OCI-LY7 (cell line): ENCODE measurements at regions not wholly inside any gene's neighbourhood (a gene's known extent, or its start where the extent isn't known, plus 50 kb on each side); places are given as distances from the start of the nearest gene placed in this dataset.

Experiments used
- BruUV-seq: library from RNA; stranded (reverse); fragments of 400-500 nt; replicated peaks from 2 replicates; lab custom pipeline; 2021; lab: Mats Ljungman, UMichigan
- CTCF ChIA-PET: fragments of 300-600 bp; sonication (Branson Sonifier 250); formaldehyde crosslinking; loops from one replicate; lab custom pipeline; 2022; ENCODE audit warnings: antibody characterized with exemption; ENCODE audit not compliant: unreplicated experiment; lab: Charles Lee
- POLR2A ChIA-PET: fragments of 300-600 bp; sonication (Branson Sonifier 250); formaldehyde crosslinking; loops from one replicate; lab custom pipeline; 2022; ENCODE audit warnings: antibody characterized with exemption; lab: Charles Lee
- DNase-seq: peaks from one replicate; pipeline ENCODE4 v3.0.0-alpha.2; 2015; ENCODE audit warnings: low spot score
- H2AFZ ChIP-seq: fragments of 200-600 bp; sonication (generic), shearing (Covaris generic); 2 replicates; pipeline ENCODE4 v1.6.1; 2014; ENCODE audit warnings: mild to moderate bottlenecking, antibody characterized with exemption, low read length, moderate library complexity
- H3K27ac ChIP-seq: fragments of 200-600 bp; sonication (generic); 2 replicates; pipeline ENCODE4 v1.5.1; 2014; ENCODE audit warnings: mixed run types, low read depth, mild to moderate bottlenecking, moderate library complexity, low read length, inconsistent platforms; ENCODE audit not compliant: poor library complexity, severe bottlenecking
- H3K36me3 ChIP-seq: fragments of 200-600 bp; sonication (generic); 2 replicates; pipeline ENCODE4 v1.6.1; 2014; ENCODE audit warnings: mild to moderate bottlenecking, antibody characterized with exemption, low read length, moderate library complexity, mixed read lengths; ENCODE audit not compliant: insufficient read depth
- H3K4me1 ChIP-seq: fragments of 200-600 bp; sonication (generic); 2 replicates; pipeline ENCODE4 v1.5.1; 2014; ENCODE audit warnings: mild to moderate bottlenecking, low read length; ENCODE audit not compliant: insufficient read depth, poor library complexity, severe bottlenecking
- H3K4me2 ChIP-seq: fragments of 200-600 bp; sonication (generic); 2 replicates; pipeline ENCODE4 v1.6.1; 2014; ENCODE audit warnings: mild to moderate bottlenecking, low read length
- H3K4me3 ChIP-seq: fragments of 200-600 bp; sonication (generic); 2 replicates; pipeline ENCODE4 v1.5.1; 2014; ENCODE audit warnings: mild to moderate bottlenecking, low read depth, low read length; ENCODE audit not compliant: poor library complexity, severe bottlenecking
- H3K79me2 ChIP-seq: fragments of 200-600 bp; sonication (generic); 2 replicates; pipeline ENCODE4 v1.6.1; 2016; ENCODE audit warnings: low read depth, mild to moderate bottlenecking, low read length, moderate library complexity, mixed read lengths; ENCODE audit not compliant: insufficient read depth
- H3K9me2 ChIP-seq: fragments of 200-600 bp; sonication (generic); 2 replicates; pipeline ENCODE4 v1.6.1; 2016; ENCODE audit warnings: mild to moderate bottlenecking, low read length, mixed read lengths; ENCODE audit not compliant: insufficient read depth
- H3K9me3 ChIP-seq: fragments of 200-600 bp; sonication (generic); 2 replicates; pipeline ENCODE4 v1.6.1; 2014; ENCODE audit warnings: mild to moderate bottlenecking, mixed run types, low read length, mixed read lengths
- H4K20me1 ChIP-seq: fragments of 200-600 bp; sonication (generic); 2 replicates; pipeline ENCODE4 v1.6.1; 2014; ENCODE audit warnings: mild to moderate bottlenecking, antibody characterized with exemption, low read length, moderate library complexity, mixed read lengths; ENCODE audit not compliant: insufficient read depth
- EZH2phosphoT487 ChIP-seq: fragments of 200-600 bp; sonication (generic); IDR thresholded peaks from 2 replicates; pipeline ENCODE4 v1.6.1; 2018; ENCODE audit warnings: low read depth, borderline replicate concordance, mild to moderate bottlenecking, mixed run types, antibody characterized with exemption, low read length, moderate library complexity, mixed read lengths
- intact Hi-C: fragments of 100-400 bp; cut with micrococcal nuclease; formaldehyde crosslinking; loops from one replicate; pipeline ENCODE4 v1.10.0; 2022; ENCODE audit not compliant: unreplicated experiment
- TF ChIP-seq, protein P1 (sequence below): fragments of 200-600 bp; sonication (generic); conservative IDR thresholded peaks from 2 replicates; pipeline ENCODE4 v1.5.1; 2014; ENCODE audit warnings: mild to moderate bottlenecking, antibody characterized with exemption, low read length, moderate library complexity, mixed read lengths

DNA sequence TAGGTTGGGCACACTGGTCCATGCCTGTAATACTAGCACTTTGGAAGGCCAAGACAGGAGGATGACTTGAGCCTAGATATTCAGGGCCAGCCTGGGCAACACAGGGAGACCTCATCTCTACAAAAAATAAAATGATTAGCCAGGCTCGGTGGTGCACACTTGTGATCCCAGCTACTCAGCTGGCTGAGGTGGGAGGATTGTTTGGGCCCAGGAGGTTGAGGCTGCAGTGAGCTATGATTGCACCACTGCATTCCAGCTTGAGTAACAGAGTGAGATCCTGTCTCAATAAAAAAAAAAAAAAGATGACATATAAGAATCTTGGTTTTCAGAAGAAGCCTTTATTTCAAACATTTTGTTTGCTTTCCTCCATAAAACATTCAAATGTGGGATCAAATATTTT lies 178.0 kb downstream of the LIG4 start:
- intact Hi-C loops, result no loop called here
- no peaks in the 10 kb centered on the region for H3K9me2 ChIP-seq
- POLR2A ChIA-PET, result interaction anchor here (0.5 to 0.7 kb wide), 2 partner anchors 103 to 1836 kb away, joined by 3 read pairs; no protein-coding TSS in a partner anchor
- no peak overlapping the region for H3K27ac ChIP-seq
- H3K4me1 ChIP-seq, result no peaks in the 10 kb centered on the region
- no peaks in the 10 kb centered on the region for H3K36me3 ChIP-seq
- no peak overlapping the region for H2AFZ ChIP-seq
- TF ChIP-seq, protein P1, sequence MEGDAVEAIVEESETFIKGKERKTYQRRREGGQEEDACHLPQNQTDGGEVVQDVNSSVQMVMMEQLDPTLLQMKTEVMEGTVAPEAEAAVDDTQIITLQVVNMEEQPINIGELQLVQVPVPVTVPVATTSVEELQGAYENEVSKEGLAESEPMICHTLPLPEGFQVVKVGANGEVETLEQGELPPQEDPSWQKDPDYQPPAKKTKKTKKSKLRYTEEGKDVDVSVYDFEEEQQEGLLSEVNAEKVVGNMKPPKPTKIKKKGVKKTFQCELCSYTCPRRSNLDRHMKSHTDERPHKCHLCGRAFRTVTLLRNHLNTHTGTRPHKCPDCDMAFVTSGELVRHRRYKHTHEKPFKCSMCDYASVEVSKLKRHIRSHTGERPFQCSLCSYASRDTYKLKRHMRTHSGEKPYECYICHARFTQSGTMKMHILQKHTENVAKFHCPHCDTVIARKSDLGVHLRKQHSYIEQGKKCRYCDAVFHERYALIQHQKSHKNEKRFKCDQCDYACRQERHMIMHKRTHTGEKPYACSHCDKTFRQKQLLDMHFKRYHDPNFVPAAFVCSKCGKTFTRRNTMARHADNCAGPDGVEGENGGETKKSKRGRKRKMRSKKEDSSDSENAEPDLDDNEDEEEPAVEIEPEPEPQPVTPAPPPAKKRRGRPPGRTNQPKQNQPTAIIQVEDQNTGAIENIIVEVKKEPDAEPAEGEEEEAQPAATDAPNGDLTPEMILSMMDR, result no peak
- TF ChIP-seq EZH2phosphoT487, result no peak
- no peaks in the 10 kb centered on the region for H4K20me1 ChIP-seq
- H3K4me3 ChIP-seq, result no peak overlapping the region
- H3K79me2 ChIP-seq, result no peaks in the 10 kb centered on the region
- no peak for DNase-seq
- no TSS peak for BruUV-seq
- CTCF ChIA-PET, result no interaction called here
- H3K9me3 ChIP-seq, result no peaks in the 10 kb centered on the region
- H3K4me2 ChIP-seq, result no peak overlapping the region

DNA sequence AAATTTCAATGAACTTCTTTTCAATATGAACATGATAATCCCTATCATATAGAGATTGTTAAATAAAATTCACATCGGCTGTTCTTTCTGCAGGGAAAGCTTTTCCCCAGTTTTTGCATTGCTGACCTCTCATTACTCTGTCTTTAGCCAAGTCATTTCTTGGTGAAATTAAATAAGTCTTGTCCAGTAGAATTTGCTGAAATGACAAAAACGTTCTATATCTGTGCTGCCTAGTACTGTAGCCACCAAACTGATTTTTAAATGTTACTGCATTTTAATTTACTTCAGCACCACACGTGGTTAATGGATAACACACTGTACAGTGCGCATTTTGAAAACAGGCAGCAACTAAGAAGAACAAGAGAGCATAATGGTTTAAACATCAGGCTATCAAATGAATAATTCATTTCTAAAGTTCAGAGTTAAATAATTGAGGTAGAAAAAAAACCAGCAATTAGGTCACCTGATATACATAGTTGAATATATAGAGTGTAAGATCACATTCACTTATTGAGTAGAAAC lies 178.9 kb downstream of the LIG4 start:
- intact Hi-C loops, result no loop called here
- no peaks in the 10 kb centered on the region for H4K20me1 ChIP-seq
- no peaks in the 10 kb centered on the region for H3K36me3 ChIP-seq
- ChIA-PET POLR2A (no interaction called here), CTCF (no interaction called here)
- no peak overlapping the region for H3K4me3 ChIP-seq
- BruUV-seq, result no TSS peak
- no peak for DNase-seq
- H3K4me2 ChIP-seq, result no peak overlapping the region
- no peaks in the 10 kb centered on the region for H3K4me1 ChIP-seq
- H2AFZ ChIP-seq, result no peak overlapping the region
- no peaks in the 10 kb centered on the region for H3K9me2 ChIP-seq
- H3K79me2 ChIP-seq, result no peaks in the 10 kb centered on the region
- no peaks in the 10 kb centered on the region for H3K9me3 ChIP-seq
- TF ChIP-seq, protein P1, result no peak
- TF ChIP-seq EZH2phosphoT487, result no peak
- H3K27ac ChIP-seq, result no peak overlapping the region

DNA sequence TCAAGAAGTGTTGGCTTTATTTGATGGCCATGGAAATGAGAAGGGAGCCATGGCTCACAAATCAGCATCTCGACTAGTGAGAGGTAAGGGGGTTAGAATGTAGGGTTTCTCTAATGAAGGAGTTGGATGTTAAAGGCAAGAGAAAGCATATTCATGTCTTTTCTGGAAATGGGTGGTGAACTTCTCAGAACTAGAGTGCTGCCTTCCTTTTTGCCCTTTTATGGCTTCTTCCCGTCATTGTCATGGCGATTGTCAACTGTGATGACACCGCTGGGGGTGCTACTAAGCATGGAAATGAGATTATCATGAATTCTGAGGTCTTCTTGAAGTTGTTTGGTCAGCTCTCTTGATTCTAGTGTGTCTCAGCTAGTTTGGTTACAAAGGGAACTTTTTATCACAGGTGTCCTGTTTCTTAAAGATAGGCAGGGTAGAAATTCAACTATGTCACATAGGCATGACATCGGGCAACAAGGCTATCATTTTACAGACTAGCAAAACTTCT lies 180.4 kb downstream of the LIG4 start:
- DNase-seq, result no peak
- H3K9me3 ChIP-seq, result no peaks in the 10 kb centered on the region
- no peak overlapping the region for H3K4me3 ChIP-seq
- H3K79me2 ChIP-seq, result no peaks in the 10 kb centered on the region
- no peaks in the 10 kb centered on the region for H3K36me3 ChIP-seq
- POLR2A ChIA-PET, result no interaction called here
- TF ChIP-seq, protein P1, result no peak
- no peak for TF ChIP-seq EZH2phosphoT487
- no peak overlapping the region for H2AFZ ChIP-seq
- BruUV-seq, result no TSS peak
- CTCF ChIA-PET, result no interaction called here
- H3K9me2 ChIP-seq, result no peaks in the 10 kb centered on the region
- no peak overlapping the region for H3K4me2 ChIP-seq
- intact Hi-C loops, result no loop called here
- H4K20me1 ChIP-seq, result no peaks in the 10 kb centered on the region
- no peak overlapping the region for H3K27ac ChIP-seq
- H3K4me1 ChIP-seq, result no peaks in the 10 kb centered on the region
